ENCODE measurements at regions not wholly inside any gene's neighbourhood (a gene's known extent, or its start where the extent isn't known, plus 50 kb on each side); places are given as distances from the start of the nearest gene placed in this dataset.

- Histone ChIP-seq H4K20me1 (replicated peaks in 1 of 2; ENCODE audit: control insufficient read depth in 1 of 2, insufficient read depth in 2 of 2, low read length in 2 of 2) (peaks cover 0 to 2% of the 10 kb centered on the region in 2 experiments), H2BK120ac (replicated peaks; ENCODE audit: low read depth, low read length) (no peak overlapping the region), H3K9me3 (ENCODE audit: insufficient read depth in 2 of 2, low read depth in 1 of 2, low read length in 1 of 2) (no peaks in the 10 kb centered on the region; a peak in 1 of 4 replicates), H3K4me3 (ENCODE audit: extremely low read depth in 1 of 4, insufficient read depth in 2 of 4, low read depth in 3 of 4, low read length in 4 of 4) (no peak overlapping the region), H3K23ac (ENCODE audit: insufficient read length) (no peak overlapping the region), H3K56ac (replicated peaks; ENCODE audit: insufficient read length, low read depth, low read length) (no peak overlapping the region), H3K27me3 (replicated peaks in 1 of 4; ENCODE audit: control insufficient read depth in 3 of 4, extremely low read depth in 1 of 4, insufficient read depth in 3 of 4, low read length in 3 of 4) (no peaks in the 10 kb centered on the region; a peak in 1 of 7 replicates), H3K79me2 (ENCODE audit: control insufficient read depth in 1 of 2, insufficient read depth in 2 of 2, low read length in 2 of 2) (no peaks in the 10 kb centered on the region; a peak in 1 of 4 replicates), H3K14ac (ENCODE audit: insufficient read length) (no peak overlapping the region), H3K23me2 (ENCODE audit: low read depth, low read length) (no peaks in the 10 kb centered on the region; the same call in 1 of the 2 replicates), H3K27ac (ENCODE audit: low read depth, low read length) (no peak overlapping the region), H3K18ac (ENCODE audit: extremely low read depth, low read length) (no peak overlapping the region), H3K36me3 (ENCODE audit: control insufficient read depth in 2 of 4, insufficient read depth in 4 of 4, low read length in 3 of 4) (no peaks in the 10 kb centered on the region), H2BK12ac (ENCODE audit: low read depth, low read length) (no peak overlapping the region), H3K4me2 (ENCODE audit: insufficient read depth in 1 of 2, low read depth in 2 of 2, low read length in 2 of 2) (no peak overlapping the region), H3K4me1 (replicated peaks in 1 of 4; ENCODE audit: control insufficient read depth in 3 of 4, insufficient read depth in 4 of 4, low read length in 3 of 4) (peaks cover 0 to 3% (median 0%) of the 10 kb centered on the region in 4 experiments; a peak in 3 of 7 replicates), H2BK20ac (ENCODE audit: low read length) (no peak overlapping the region), H4K91ac (replicated peaks; ENCODE audit: insufficient read length, low read length) (no peak overlapping the region), H3K79me1 (ENCODE audit: low read depth, low read length) (peaks cover 6% of the 10 kb centered on the region), H3K9ac (replicated peaks in 1 of 4; ENCODE audit: extremely low read depth in 1 of 4, low read depth in 3 of 4, low read length in 3 of 4) (no peak overlapping the region), H3K4ac (replicated peaks; ENCODE audit: insufficient read length, low read depth, low read length) (no peak overlapping the region), H2AK5ac (ENCODE audit: low read depth, low read length) (no peak overlapping the region; the same call in 1 of the 2 replicates), H4K5ac (ENCODE audit: insufficient read length, low read depth, low read length) (no peak overlapping the region), H4K8ac (ENCODE audit: extremely low read depth, insufficient read depth, low read length) (no peak overlapping the region), H2AFZ (ENCODE audit: low read length) (no peak overlapping the region), H2BK15ac (ENCODE audit: low read length) (no peak overlapping the region), H2BK5ac (ENCODE audit: low read depth, low read length) (no peak overlapping the region)
- FAIRE-seq (no peak), DNase-seq (ENCODE audit: low read depth in 1 of 2, low spot score in 2 of 2) (no peak)
- 88% methylated on average over 2 of the region's 2 CpGs; no CpG with 5 or more reads in 1 of the 2 experiments for WGBS, 2 experiments (ENCODE audit: extremely low coverage in 1 of 2, insufficient coverage in 1 of 2, insufficient read length in 1 of 2, insufficient replicate concordance in 2 of 2, low coverage in 1 of 2, low lambda C conversion rate in 2 of 2, missing lambda C conversion rate in 1 of 2)
- ChIA-PET POLR2A (ENCODE audit: partially characterized antibody) (interaction anchor here (1.2 to 1.6 kb wide), 2 partner anchors 13 to 69 kb away, joined by 4 to 5 read pairs; no protein-coding TSS in a partner anchor), CTCF (ENCODE audit: partially characterized antibody) (no interaction called here)
- TF ChIP-seq RXRA (IDR thresholded peaks at IDR 0.05; ENCODE audit: insufficient read depth, low read depth, low read length) (no peak), SUZ12 (IDR thresholded peaks at IDR 0.05; ENCODE audit: low read length) (no peak), CEBPB (IDR thresholded peaks at IDR 0.05; ENCODE audit: low read depth, low read length) (no peak), GABPA (IDR thresholded peaks at IDR 0.05; ENCODE audit: borderline replicate concordance, insufficient read depth, low read length) (no peak), ATF3 (IDR thresholded peaks at IDR 0.05; ENCODE audit: insufficient read depth, low read depth, low read length) (no peak)
Measured at GRCh38 chr12:111103583-111103982, 183.2 kb upstream of the MYL2 start.
